NCI-H524 treated with DMSO at 0.1 percent for 48 hours (cell line): ENCODE measurements at regions not wholly inside any gene's neighbourhood (a gene's known extent, or its start where the extent isn't known, plus 50 kb on each side); places are given as distances from the start of the nearest gene placed in this dataset.

Experiments
- DNase-seq: peaks from one replicate; lab custom pipeline; 2025; lab: John Stamatoyannopoulos, UW

DNA sequence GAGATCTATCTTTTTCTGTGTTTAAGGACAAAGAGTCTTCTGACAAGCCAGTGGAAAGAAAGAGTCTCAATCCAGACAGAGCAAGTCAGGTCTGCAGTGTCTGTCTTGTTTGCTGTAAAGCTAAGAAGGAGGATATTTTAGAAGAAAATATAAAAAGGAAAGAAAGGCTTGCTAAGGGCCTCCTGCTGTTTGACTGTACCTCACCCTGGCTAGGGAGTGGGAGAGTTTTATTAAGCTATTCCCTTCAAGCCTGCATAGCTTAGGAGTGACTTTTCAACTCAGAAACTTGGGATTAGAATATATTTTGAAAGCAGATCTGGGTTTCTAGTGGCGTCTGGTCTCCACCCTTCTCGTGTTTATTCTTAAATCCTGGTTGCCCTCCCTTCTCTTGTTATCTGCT, 460.0 kb downstream of the COG6 start:
- DNase-seq: no peak

DNA sequence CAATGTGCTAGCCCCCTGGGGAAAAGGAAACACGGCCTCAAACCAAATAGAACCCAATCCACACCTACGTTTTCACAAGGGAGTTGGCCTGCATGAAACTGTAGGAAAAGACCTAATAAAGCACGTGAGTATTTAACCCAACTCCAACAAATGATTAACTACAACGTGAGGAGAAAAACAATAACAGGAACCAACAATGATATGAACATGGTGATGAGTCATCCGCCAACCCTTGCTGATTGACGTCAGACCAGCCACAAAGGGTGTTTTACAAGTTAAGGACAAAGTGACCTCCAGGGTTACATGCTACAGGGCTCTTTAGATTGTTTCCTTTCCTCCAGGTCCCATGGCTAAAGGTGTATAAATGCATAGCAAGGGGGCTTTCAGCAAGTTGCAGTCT, 460.5 kb downstream of the COG6 start:
- DNase-seq: no peak

DNA sequence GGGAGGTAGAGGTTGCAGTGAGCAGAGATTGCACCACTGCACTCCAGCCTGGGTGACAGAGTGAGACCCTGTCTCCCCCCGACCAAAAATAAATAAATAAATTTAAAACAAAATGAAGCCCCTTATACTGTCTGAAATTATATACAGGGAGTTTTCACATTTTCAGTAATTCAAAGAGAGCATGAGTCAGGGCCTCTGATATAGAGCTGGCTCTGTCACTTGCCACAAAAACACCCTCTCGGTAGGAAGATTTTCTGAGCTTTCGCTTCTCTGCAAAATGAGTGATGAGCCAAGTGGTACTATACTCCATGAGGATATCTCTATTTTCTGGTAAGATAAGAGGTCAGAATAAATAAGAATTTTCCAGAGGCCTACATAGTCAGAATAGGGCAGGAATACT, 462.9 kb downstream of the COG6 start:
- no peak for DNase-seq

DNA sequence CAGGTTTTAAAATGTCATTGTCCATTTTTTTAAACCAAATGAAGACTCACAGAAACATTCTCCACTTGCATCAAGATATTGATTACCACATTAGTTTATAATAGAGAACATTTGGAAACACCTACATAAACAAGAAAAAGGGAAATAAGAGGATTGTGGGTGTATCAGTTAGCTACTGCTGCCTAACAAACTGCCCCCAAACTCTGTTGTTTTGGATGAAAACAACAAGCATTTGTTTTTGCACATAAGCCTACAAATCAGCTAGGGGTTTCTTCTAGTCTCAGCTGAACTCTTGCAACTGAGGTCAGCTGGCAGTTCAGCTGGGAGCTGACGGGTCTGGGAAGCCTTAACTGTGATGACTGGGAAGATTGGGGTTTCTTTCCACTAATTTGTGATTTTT, 464.4 kb downstream of the COG6 start:
- no peak for DNase-seq

DNA sequence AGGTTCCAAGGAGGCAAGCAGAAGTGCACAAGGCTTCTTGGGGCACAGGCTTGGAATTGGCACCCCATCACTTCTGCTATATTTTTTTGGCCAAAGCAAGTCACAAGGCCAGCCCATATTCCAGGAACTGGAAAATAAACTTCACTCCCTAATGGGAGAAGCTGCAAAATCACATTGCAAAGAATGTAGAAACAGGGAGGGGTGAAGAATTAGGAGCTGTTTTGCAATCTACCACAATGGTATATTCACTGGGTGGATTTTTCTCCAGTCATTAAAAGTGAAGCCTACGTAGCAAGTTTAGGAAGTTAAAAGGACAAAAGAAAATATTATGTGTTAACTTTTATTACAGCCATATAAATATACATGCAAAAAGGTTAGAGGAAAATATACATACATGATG, 464.8 kb downstream of the COG6 start:
- DNase-seq: no peak

DNA sequence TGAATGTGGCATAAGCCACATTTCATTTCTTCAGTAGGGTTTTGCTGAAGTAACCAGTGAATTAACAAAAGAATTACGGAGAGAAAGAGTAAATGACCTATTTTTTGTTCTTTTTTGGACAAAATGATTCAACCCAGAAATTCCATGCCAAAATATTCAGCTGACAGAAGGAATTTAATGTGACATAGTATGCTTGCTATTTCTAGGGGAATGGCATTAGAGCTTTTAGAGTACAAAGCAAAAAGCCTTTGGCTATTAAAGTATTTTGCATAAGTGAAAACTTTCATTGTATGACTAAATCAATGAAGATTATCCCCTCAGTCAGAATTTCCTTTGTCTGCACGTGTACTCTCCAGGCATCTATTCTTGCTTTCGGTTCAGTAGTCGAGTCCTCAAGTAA, 465.3 kb downstream of the COG6 start:
- no peak for DNase-seq

DNA sequence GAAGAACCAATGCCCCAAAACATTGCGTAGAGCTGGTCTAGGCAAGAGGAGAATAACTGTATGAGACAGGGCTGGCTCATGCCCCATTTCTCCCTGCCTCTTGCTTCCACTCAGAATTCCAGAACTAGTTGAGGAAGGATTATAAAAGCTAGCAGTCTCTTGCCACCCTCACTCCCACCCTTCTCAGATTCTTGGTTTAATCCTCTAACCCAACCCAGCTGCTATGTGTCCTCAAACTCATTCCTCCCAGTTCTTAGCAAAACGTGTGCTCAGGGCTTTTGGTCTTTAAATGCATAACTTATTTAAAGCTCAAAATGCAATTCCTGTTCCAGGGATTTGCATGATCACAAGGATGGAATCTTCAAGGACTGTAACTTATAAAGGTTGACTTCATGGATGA, 466.3 kb downstream of the COG6 start:
- DNase-seq: no peak

DNA sequence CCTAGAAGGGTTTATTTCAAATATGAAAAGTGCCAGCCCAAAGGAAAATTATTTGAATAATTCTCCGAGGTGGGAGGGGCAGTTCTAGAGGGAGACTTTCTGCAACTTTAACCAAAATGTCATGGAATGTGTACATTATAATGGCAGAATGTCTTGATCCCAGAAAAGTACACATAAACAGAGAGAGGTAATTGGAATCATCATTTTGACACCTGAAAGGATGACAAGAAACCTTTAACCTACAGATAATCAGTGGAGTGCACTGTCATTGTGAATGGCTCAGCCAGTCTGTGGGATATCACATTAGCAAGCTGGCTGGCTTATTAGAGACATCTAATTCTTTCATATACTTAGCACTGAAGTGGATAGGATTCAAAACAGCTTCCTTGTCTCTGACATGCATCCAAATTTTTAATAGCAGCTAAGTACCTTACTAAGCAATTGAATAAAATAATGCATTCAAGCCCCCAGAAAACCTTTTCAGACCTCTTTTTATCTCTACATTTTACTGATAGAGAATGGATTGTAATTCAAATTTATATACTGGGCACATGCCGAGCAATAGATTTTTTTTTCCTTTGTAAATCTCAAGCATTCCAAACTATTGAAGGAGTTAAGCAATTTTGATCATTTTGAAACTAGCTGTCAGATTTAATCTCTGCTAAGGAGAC, 468.6 kb downstream of the COG6 start:
- DNase-seq: no peak

DNA sequence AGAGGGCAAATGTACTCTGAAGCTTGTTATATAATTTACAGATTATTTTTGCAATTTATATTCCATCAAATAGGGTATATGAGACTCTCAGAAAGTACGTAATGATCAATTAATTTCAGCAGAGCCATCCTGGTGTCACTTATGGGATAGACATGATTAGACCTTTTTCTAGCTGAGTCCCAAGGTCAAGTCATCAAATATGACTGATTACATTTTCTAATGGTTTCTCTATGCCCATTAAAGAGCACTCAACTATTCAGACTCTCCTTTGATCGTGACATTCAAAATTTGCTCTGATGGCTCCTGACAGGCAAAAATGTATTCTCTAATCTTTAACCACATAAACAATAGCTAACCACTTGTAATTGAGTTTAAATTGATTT, 469.2 kb downstream of the COG6 start:
- DNase-seq: no peak

DNA sequence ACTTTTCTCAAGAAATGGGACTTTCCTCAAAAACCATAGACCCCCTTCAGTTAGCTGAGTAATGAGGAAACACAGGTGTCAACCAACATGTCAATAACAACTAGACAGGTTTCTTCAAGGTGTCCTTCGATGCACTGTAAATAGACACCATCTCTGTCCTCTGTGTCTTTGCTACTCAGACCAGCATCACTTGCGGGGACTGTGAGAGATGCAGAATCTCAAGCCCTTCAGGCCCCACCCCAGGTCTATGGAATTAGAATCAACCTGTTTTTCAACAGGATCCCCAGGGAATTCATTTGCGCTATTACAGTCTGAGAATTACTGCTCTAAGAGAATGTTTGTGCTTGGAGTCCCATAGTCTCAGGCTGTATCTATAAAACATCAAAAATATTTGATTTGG, 469.9 kb downstream of the COG6 start:
- no peak for DNase-seq

DNA sequence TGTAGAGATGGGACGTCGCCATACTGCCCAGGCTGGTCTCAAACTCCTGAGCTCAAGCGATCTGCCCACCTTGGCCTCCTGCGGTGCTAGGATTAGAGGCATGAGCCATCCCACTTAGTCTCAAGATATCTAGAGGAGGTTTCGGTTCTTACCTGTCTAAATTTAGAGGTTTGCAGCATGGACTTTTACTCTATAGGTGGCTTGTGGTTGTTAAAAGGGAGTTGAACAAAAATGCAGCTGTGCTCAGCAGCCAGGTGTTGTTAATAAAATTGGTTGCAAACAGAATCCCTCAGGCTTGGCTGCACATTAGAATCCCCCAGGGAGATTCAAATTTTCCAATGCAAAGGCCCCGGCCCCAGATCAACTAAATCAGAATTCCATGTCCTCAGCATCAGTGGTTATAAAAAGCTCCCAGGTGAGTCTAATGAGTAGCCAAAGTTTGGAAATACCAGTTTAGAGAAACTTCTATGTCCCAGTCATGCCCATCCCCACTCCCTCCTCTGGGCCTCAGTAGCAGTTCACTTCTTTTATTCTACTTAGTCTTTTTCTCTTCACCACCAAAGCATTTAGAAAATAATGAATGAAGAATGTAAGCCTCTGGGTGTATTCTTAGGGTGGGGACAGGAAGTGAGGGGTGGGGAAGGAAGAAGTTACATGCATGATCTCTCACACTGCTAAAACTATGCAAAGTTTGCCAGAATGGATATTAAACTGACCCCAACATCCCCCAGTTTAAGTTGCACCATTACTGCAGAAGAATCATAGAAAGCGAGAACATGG, 471.0 kb downstream of the COG6 start:
- DNase-seq: no peak

DNA sequence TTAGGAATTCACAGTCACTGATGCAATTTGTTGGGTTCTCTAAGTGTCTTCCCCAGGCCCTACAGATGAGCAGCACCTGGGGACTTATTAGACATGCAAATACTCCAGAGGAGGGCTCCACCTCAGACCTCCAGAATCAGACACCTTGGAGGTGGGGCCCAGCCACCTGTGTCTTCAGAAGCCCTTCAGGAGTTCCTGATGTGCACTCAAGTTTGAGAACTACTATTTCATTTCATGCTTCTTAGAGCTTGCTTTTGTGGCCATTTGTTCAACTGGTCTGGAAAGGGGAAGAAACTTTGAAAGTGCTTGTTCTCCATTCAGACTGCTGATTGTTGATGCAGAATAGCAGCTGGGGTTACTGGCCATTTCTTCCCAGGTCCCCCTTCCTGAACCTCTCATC, 472.0 kb downstream of the COG6 start:
- no peak for DNase-seq

DNA sequence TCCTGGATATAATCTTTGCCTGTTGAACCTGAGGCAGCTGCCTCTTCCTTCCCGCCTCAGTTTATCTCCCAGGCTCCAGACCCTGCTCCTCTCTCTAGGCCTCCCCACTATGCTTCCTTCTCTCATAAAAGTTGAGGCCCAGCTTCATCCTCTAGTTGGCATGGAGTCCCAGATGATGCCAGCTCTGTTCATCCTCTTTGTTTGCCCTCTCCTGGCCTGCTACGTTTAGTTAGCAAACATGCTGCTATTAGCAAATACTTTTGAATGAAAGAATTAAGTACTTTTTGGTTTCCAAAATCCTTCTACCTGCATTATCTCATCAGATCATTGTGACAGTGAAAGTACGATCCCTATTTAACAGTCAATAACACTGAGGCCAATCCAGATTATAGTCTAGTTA, 472.5 kb downstream of the COG6 start:
- DNase-seq: no peak

DNA sequence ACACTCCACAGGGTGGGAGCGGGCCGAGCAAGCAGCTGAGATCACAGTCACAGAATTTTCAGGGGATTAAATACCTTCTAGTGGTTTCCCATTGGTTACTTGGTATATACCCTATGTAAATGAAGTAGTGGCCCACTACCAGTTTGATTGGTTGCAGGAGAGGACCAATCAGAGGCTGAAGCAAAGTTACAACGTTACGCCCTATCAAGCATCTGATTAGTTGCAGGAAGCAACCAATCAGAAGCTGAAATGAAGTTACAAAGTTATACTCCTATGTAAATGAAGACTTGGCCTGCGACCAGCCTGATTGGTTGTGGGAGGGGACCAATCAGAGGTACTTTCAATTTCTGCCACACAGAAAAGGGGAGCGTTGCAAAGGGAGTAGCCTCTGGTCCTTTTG, 474.0 kb downstream of the COG6 start:
- DNase-seq: no peak

DNA sequence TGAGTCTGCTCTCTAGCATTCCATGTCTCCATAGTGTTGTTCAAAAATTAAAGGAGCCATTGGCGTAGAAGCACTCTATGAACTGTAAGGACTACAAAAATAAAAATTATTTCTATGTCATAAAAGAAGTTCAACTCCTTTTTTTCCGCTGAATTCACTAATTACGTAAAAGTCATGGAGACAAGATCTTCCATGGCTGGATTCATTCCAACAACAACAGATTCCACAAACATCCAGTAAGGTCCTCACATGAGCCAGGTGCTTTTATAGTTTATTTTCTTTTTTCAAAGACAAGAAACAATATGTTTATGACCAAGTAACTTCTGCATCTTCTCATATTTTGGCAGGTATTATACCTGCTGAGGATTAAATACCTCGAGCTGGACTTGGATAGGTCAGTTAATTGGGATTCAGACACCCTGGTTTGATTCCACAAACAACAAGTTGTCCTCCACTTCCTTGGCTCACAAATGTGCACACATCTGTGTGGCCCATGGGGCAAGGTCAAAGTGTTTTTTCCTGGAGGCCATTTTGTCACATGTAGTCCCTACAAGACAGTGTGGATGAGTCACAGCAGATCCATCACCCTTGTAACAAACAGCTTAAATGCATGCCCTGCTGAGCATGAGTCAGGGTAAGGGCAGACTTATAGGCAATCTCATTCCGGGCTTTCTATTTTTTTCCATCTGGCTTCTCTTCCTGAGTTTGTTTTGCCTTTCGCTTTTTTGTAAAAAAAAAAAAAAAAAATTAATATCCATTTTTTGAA, 475.6 kb downstream of the COG6 start:
- DNase-seq: no peak

DNA sequence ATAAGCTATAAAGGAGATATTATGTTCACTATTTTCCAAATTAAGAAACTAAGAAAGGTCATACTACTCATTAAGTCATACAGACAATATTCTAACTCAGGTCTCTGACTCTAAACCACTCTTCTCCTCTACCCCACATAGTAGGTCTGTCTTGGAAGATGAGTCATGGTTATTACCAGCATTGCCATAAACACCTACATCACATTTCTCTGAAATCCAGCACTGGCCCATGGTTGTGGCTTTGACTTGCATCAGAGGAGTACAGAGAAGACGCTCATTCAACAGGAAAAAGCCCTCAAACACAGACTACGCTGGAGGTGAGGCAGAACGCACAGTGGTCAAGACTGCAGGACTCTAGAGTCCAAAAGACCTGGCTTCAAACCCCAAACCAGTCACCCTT, 476.8 kb downstream of the COG6 start:
- DNase-seq: no peak

DNA sequence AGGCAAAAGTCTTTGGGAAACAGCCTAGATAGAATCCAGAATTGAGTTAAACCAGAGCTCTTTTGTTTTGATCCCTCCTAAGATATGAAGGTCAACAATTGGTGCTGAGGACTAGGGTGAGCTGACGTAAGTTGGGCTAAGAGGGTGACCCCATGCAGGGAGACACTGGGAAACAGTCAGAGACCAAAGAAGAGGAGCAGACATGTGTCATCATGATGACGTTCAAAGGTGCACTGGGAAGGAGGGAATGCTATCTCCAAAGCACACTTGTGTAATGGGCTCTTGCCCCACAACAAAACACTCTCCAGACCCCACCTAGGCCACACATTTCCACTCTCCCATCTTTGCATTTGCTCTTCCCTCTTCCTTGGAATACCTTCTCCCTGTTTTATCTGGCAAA, 481.4 kb downstream of the COG6 start:
- no peak for DNase-seq

DNA sequence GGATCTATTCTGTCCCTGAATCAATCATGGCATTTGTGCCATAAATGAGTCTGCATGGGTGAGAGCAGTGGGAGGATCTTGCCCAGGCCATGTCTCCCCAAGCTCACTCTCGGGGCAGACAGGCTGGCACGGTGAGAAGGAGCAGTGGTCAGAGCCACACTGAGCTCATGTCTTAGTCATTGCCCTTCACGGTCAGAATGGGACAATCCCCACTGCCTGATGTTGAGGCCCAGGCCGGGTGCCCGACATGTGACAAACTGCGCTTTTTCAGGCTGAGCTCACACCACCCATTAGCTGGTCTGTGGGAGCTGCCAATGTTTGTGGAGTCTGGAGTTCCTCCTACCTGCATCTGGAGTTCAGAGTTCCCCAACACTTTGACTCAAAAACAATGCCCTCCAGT, 481.9 kb downstream of the COG6 start:
- no peak for DNase-seq

DNA sequence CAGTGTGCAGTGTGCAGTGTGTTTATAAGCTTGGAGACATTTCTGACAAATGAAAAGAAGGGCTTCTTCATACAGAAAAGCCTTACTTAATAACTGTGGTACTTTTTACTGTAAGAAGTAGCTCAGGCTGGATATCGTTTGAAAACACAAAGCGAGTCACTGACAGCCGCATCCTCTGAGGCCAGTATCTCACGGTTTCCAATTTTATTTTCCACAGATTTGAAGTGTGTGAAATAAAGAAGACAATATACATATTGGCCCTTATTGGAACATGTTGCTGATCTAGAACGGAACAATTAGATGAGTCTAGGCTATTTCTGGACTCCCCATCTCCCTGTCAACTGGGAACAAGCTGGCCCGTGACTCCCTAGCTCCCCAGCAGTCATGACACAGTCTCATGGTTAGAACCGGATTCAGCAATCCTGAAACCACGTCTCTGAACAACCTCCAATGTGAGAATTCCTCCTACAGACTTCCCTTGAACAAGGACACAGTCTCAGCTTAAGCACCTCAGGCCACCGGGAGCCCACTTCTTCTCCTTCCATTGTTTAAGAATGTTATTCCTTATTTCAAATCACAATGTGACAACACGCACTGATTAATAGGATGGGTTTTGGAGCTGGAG, 484.5 kb downstream of the COG6 start:
- DNase-seq: no peak

DNA sequence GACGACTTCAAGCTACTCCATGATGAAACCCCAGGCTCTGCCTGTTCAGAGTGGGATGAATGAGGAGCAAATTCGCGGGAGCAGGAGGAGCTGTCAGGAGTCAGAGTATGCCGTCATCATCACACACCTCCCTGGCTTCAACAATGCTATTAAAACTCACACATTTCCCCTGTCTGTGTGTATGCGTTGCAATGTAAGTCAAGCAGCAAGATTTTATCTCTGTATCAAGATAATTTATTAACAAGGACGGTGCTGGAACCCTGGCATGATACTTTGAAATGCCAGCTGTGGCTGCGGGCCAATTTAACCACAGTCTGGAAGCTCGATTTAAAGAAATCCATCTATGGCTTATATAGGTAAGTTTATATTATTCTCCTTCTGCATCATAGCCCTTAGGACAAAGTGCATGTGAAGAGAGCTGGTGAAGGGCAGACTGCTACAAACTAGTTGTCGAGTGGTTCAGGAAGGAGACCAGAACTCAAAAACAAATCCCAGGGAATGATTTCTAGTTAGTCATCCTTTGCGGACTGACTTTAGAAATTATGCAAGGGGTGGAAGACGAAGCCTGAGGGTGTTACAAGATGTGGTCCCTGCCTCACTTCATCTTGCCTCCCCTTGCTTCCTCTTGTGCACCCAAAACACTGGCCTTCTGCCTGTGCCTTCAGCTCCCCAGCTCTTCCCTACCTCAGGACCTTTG, 486.5 kb downstream of the COG6 start:
- no peak for DNase-seq

DNA sequence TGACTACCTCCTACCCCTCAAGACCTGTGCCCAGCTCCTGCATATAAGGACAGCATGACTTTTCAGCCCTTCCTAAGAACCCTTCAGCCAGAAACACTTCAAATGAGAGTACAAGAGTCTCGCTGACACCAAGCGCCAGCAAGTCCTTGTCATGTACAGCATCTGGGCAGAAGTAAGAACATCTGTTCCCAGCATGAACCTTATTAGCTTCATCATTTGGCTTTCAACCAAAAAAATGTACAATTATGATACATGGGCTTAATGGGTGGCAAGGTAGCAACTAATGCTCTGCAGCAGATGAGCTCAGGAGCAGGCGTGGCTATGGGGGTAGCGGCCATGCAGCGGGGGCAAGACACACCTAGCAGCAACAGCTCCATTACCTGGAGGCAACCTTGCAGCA, 487.6 kb downstream of the COG6 start:
- peak; percentile 90 for DNase-seq

DNA sequence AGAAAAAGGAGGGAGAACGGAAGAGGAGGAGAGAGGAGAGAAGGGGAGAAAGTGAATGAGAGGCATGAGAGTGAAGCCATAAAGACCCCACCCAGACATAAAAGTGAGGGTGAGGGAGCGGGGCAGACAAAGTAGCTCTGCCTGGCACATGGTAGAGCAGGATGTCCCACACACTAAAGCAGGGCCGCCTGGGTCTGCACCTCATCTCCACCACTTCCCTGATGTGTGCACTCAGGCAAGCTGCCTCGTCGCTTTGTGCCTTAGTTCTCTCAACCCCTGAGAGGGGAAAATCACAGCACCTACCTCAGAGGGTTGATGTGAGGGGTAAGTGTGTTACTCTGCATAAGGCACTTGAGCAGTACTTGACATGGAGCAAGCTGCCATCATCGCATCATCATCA, 488.1 kb downstream of the COG6 start:
- no peak for DNase-seq
